Stimulated activated memory B cell treated with anti-CD40 and anti-IgM and Interleukin-4, amounts not matched to agents 10 μg/mL and 1 μg/mL and 100 μg/mL, for 72 hours (primary cell): ENCODE measurements at regions not wholly inside any gene's neighbourhood (a gene's known extent, or its start where the extent isn't known, plus 50 kb on each side); places are given as distances from the start of the nearest gene placed in this dataset.

Source experiments
- ATAC-seq: fragments of 150-1000 bp; cut with Tn5 transposase; 2 replicates; pipeline ENCODE4 v1.10.0; 2021
- H3K27ac Mint-ChIP-seq: one replicate; pipeline ENCODE4 v1.8.0; 2022; ENCODE audit warnings: mild to moderate bottlenecking, mixed read lengths
- H3K27me3 Mint-ChIP-seq: one replicate; pipeline ENCODE4 v1.8.0; 2022; ENCODE audit warnings: mixed read lengths
- H3K36me3 Mint-ChIP-seq: one replicate; pipeline ENCODE4 v1.8.0; 2022; ENCODE audit warnings: mixed read lengths
- H3K4me1 Mint-ChIP-seq: one replicate; pipeline ENCODE4 v1.8.0; 2022; ENCODE audit warnings: mixed read lengths
- H3K4me3 Mint-ChIP-seq: one replicate; pipeline ENCODE4 v1.8.0; 2022; ENCODE audit warnings: mild to moderate bottlenecking, moderate library complexity, mixed read lengths
- H3K9me3 Mint-ChIP-seq: one replicate; pipeline ENCODE4 v1.8.0; 2022; ENCODE audit warnings: mixed read lengths

- H3K27ac Mint-ChIP-seq: no peak overlapping the region
- H3K4me3 Mint-ChIP-seq: no peak overlapping the region
- peaks cover 41% of the 10 kb centered on the region for H3K27me3 Mint-ChIP-seq
- no peak for ATAC-seq
- H3K36me3 Mint-ChIP-seq: no peaks in the 10 kb centered on the region
- no peaks in the 10 kb centered on the region for H3K4me1 Mint-ChIP-seq
- H3K9me3 Mint-ChIP-seq: peaks cover 16% of the 10 kb centered on the region
Measured at GRCh38 chr13:43996221-43996620, 116.5 kb downstream of the LACC1 start.

GRCh38 chr13:44003481-44003880 lies 123.8 kb downstream of the LACC1 start:
- no peak overlapping the region for H3K27ac Mint-ChIP-seq
- no peak for ATAC-seq
- no peaks in the 10 kb centered on the region for H3K36me3 Mint-ChIP-seq
- no peaks in the 10 kb centered on the region for H3K9me3 Mint-ChIP-seq
- peaks cover 39% of the 10 kb centered on the region for H3K27me3 Mint-ChIP-seq
- H3K4me3 Mint-ChIP-seq: no peak overlapping the region
- no peaks in the 10 kb centered on the region for H3K4me1 Mint-ChIP-seq

GRCh38 chr13:44004878-44005277 lies 125.2 kb downstream of the LACC1 start:
- Mint-ChIP-seq H3K4me1 (no peaks in the 10 kb centered on the region), H3K4me3 (no peak overlapping the region), H3K9me3 (no peaks in the 10 kb centered on the region), H3K27ac (no peak overlapping the region), H3K27me3 (peaks cover 33% of the 10 kb centered on the region), H3K36me3 (no peaks in the 10 kb centered on the region)
- no peak for ATAC-seq

GRCh38 chr13:44007451-44007850 lies 127.7 kb downstream of the LACC1 start:
- H3K4me1 Mint-ChIP-seq: no peaks in the 10 kb centered on the region
- H3K27me3 Mint-ChIP-seq: peaks cover 24% of the 10 kb centered on the region
- no peak for ATAC-seq
- H3K36me3 Mint-ChIP-seq: no peaks in the 10 kb centered on the region
- no peak overlapping the region for H3K27ac Mint-ChIP-seq
- no peaks in the 10 kb centered on the region for H3K9me3 Mint-ChIP-seq
- H3K4me3 Mint-ChIP-seq: no peak overlapping the region

- Mint-ChIP-seq H3K27ac (no peak overlapping the region), H3K4me1 (no peaks in the 10 kb centered on the region), H3K36me3 (no peaks in the 10 kb centered on the region), H3K9me3 (no peaks in the 10 kb centered on the region), H3K4me3 (no peak overlapping the region), H3K27me3 (peaks cover 9% of the 10 kb centered on the region)
- ATAC-seq: no peak
Measured at GRCh38 chr13:44011036-44011435, 131.3 kb downstream of the LACC1 start.

- no peaks in the 10 kb centered on the region for H3K9me3 Mint-ChIP-seq
- H3K4me3 Mint-ChIP-seq: no peak overlapping the region
- no peak overlapping the region for H3K27ac Mint-ChIP-seq
- ATAC-seq: no peak
- peaks cover 17% of the 10 kb centered on the region for H3K27me3 Mint-ChIP-seq
- peaks cover 8% of the 10 kb centered on the region for H3K4me1 Mint-ChIP-seq
- H3K36me3 Mint-ChIP-seq: no peaks in the 10 kb centered on the region
Measured at GRCh38 chr13:44012910-44013757, 133.4 kb downstream of the LACC1 start.

- Mint-ChIP-seq H3K9me3 (no peaks in the 10 kb centered on the region), H3K4me3 (no peak overlapping the region), H3K27ac (no peak overlapping the region), H3K4me1 (peaks cover 8% of the 10 kb centered on the region), H3K36me3 (no peaks in the 10 kb centered on the region), H3K27me3 (peaks cover 20% of the 10 kb centered on the region)
- no peak for ATAC-seq
Measured at GRCh38 chr13:44013758-44014291, 134.1 kb downstream of the LACC1 start.

- ATAC-seq: no peak
- H3K27ac Mint-ChIP-seq: no peak overlapping the region
- H3K27me3 Mint-ChIP-seq: peaks cover 20% of the 10 kb centered on the region
- no peaks in the 10 kb centered on the region for H3K9me3 Mint-ChIP-seq
- H3K4me1 Mint-ChIP-seq: peaks cover 8% of the 10 kb centered on the region
- no peaks in the 10 kb centered on the region for H3K36me3 Mint-ChIP-seq
- H3K4me3 Mint-ChIP-seq: no peak overlapping the region
Measured at GRCh38 chr13:44014501-44014900, 134.8 kb downstream of the LACC1 start.

- Mint-ChIP-seq H3K4me1 (peaks cover 8% of the 10 kb centered on the region), H3K9me3 (no peaks in the 10 kb centered on the region), H3K27me3 (peaks cover 20% of the 10 kb centered on the region), H3K27ac (no peak overlapping the region), H3K36me3 (no peaks in the 10 kb centered on the region), H3K4me3 (no peak overlapping the region)
- no peak for ATAC-seq
Measured at GRCh38 chr13:44015118-44015517, 135.4 kb downstream of the LACC1 start.

- H3K27me3 Mint-ChIP-seq: peaks cover 20% of the 10 kb centered on the region
- H3K27ac Mint-ChIP-seq: no peak overlapping the region
Measured at GRCh38 chr13:44015811-44016210, 136.1 kb downstream of the LACC1 start.

GRCh38 chr13:44017756-44018309 lies 138.1 kb downstream of the LACC1 start:
- no peaks in the 10 kb centered on the region for H3K36me3 Mint-ChIP-seq
- peaks cover 26% of the 10 kb centered on the region for H3K27me3 Mint-ChIP-seq
- no peak overlapping the region for H3K4me3 Mint-ChIP-seq
- H3K4me1 Mint-ChIP-seq: peaks cover 8% of the 10 kb centered on the region
- H3K9me3 Mint-ChIP-seq: no peaks in the 10 kb centered on the region
- no peak overlapping the region for H3K27ac Mint-ChIP-seq
- no peak for ATAC-seq

More at GRCh38 chr13:44015811-44016210, 136.1 kb downstream of the LACC1 start:
- H3K4me1 Mint-ChIP-seq: peaks cover 8% of the 10 kb centered on the region
- H3K4me3 Mint-ChIP-seq: no peak overlapping the region
- no peaks in the 10 kb centered on the region for H3K9me3 Mint-ChIP-seq
- ATAC-seq: no peak
- no peaks in the 10 kb centered on the region for H3K36me3 Mint-ChIP-seq

- Mint-ChIP-seq H3K4me1 (peaks cover 8% of the 10 kb centered on the region), H3K27ac (no peak overlapping the region), H3K9me3 (no peaks in the 10 kb centered on the region), H3K4me3 (no peak overlapping the region), H3K36me3 (no peaks in the 10 kb centered on the region), H3K27me3 (peaks cover 36% of the 10 kb centered on the region)
- ATAC-seq: no peak
Measured at GRCh38 chr13:44019651-44020050, 139.9 kb downstream of the LACC1 start.

- Mint-ChIP-seq H3K9me3 (no peaks in the 10 kb centered on the region), H3K4me3 (no peak overlapping the region), H3K36me3 (no peaks in the 10 kb centered on the region), H3K27me3 (peaks cover 27% of the 10 kb centered on the region), H3K4me1 (peaks cover 8% of the 10 kb centered on the region), H3K27ac (no peak overlapping the region)
- no peak for ATAC-seq
Measured at GRCh38 chr13:44021422-44021821, 141.7 kb downstream of the LACC1 start.

GRCh38 chr13:44022196-44022595 lies 142.5 kb downstream of the LACC1 start:
- no peak overlapping the region for H3K27ac Mint-ChIP-seq
- peaks cover 27% of the 10 kb centered on the region for H3K27me3 Mint-ChIP-seq
- H3K9me3 Mint-ChIP-seq: no peaks in the 10 kb centered on the region
- no peaks in the 10 kb centered on the region for H3K36me3 Mint-ChIP-seq
- no peak for ATAC-seq
- no peak overlapping the region for H3K4me3 Mint-ChIP-seq
- peaks cover 8% of the 10 kb centered on the region for H3K4me1 Mint-ChIP-seq

- Mint-ChIP-seq H3K27me3 (peaks cover 18% of the 10 kb centered on the region), H3K9me3 (no peaks in the 10 kb centered on the region)
Measured at GRCh38 chr13:44024167-44024845, 144.6 kb downstream of the LACC1 start.

More at GRCh38 chr13:44024167-44024845, 144.6 kb downstream of the LACC1 start:
- Mint-ChIP-seq H3K4me1 (no peaks in the 10 kb centered on the region), H3K4me3 (no peak overlapping the region), H3K36me3 (no peaks in the 10 kb centered on the region), H3K27ac (no peak overlapping the region)
- no peak for ATAC-seq
